ENCODE measurements at regions not wholly inside any gene's neighbourhood (a gene's known extent, or its start where the extent isn't known, plus 50 kb on each side); places are given as distances from the start of the nearest gene placed in this dataset.

DNA sequence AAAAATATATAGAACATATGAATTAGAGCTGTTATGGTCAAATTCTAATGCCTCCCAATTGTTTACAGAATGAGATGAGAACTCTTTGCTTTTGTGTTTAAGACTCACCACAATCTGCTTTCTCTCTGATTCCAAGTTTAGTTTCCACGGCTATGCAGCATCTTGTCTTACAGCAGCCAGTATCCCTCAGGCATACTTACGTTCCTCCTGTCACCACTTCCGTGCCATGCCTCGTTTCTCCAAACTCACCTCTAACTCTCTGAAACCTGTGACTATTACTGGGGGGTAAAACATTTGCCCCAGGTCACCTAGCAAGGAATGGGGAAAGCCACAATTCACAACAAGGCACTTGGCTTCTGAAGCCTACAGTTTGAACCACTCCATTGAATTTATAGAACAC, 192.8 kb upstream of the NRIP1 start:
- CTCF ChIA-PET: interaction anchor here (1.0 kb wide), 1 partner anchor 9 kb away, joined by 3 read pairs; no protein-coding TSS in a partner anchor
- H3K9me3 Mint-ChIP-seq (ENCODE audit: unreplicated experiment): peaks cover 7% of the 10 kb centered on the region
- TF ChIP-seq, protein P1, sequence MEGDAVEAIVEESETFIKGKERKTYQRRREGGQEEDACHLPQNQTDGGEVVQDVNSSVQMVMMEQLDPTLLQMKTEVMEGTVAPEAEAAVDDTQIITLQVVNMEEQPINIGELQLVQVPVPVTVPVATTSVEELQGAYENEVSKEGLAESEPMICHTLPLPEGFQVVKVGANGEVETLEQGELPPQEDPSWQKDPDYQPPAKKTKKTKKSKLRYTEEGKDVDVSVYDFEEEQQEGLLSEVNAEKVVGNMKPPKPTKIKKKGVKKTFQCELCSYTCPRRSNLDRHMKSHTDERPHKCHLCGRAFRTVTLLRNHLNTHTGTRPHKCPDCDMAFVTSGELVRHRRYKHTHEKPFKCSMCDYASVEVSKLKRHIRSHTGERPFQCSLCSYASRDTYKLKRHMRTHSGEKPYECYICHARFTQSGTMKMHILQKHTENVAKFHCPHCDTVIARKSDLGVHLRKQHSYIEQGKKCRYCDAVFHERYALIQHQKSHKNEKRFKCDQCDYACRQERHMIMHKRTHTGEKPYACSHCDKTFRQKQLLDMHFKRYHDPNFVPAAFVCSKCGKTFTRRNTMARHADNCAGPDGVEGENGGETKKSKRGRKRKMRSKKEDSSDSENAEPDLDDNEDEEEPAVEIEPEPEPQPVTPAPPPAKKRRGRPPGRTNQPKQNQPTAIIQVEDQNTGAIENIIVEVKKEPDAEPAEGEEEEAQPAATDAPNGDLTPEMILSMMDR (IDR thresholded peaks at IDR 0.05; ENCODE audit: unreplicated experiment): no peak

DNA sequence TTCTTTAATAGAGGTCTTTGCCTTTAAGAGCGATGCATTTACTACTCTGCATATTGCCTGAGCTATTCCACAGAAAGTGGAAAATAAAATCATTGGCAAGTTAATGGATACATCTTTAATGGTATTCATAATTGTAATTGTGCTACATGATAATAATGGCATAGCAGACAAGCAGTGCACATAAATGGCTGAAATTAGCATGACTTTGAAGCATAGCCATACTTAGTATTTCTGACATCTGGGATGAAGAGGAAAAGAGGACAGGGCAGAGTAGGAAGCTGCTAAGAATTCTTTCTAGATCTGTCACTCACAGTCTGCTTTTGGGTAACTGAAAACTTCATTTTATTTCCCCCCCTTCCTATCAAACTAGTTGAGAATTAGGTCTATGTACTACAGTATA, 195.0 kb upstream of the NRIP1 start:
- Mint-ChIP-seq H3K4me1 (ENCODE audit: insufficient read depth, unreplicated experiment) (no peaks in the 10 kb centered on the region), H3K27me3 (ENCODE audit: insufficient read depth, unreplicated experiment) (no peaks in the 10 kb centered on the region), H3K4me3 (ENCODE audit: unreplicated experiment) (no peak overlapping the region), H3K36me3 (ENCODE audit: insufficient read depth, unreplicated experiment) (no peaks in the 10 kb centered on the region), H3K9me3 (ENCODE audit: unreplicated experiment) (peaks cover 7% of the 10 kb centered on the region), H3K27ac (ENCODE audit: low read depth, unreplicated experiment) (no peak overlapping the region)
- BruUV-seq (replicated peaks): no TSS peak
- no peak for DNase-seq (ENCODE audit: unreplicated experiment)
- ChIA-PET CTCF (no interaction called here), POLR2A (no interaction called here)
- TF ChIP-seq, protein P1 (IDR thresholded peaks at IDR 0.05; ENCODE audit: unreplicated experiment): no peak
- intact Hi-C loops (cut with micrococcal nuclease): no loop called here

More for the DNA sequence above, 192.8 kb upstream of the NRIP1 start:
- intact Hi-C loops (cut with micrococcal nuclease): no loop called here
- no peaks in the 10 kb centered on the region for H3K27me3 Mint-ChIP-seq (ENCODE audit: insufficient read depth, unreplicated experiment)
- no peak overlapping the region for H3K27ac Mint-ChIP-seq (ENCODE audit: low read depth, unreplicated experiment)
- H3K4me3 Mint-ChIP-seq (ENCODE audit: unreplicated experiment): no peak overlapping the region
- DNase-seq (ENCODE audit: unreplicated experiment): no peak
- no peaks in the 10 kb centered on the region for H3K36me3 Mint-ChIP-seq (ENCODE audit: insufficient read depth, unreplicated experiment)
- H3K4me1 Mint-ChIP-seq (ENCODE audit: insufficient read depth, unreplicated experiment): no peaks in the 10 kb centered on the region
- POLR2A ChIA-PET: no interaction called here
- BruUV-seq (replicated peaks): no TSS peak

DNA sequence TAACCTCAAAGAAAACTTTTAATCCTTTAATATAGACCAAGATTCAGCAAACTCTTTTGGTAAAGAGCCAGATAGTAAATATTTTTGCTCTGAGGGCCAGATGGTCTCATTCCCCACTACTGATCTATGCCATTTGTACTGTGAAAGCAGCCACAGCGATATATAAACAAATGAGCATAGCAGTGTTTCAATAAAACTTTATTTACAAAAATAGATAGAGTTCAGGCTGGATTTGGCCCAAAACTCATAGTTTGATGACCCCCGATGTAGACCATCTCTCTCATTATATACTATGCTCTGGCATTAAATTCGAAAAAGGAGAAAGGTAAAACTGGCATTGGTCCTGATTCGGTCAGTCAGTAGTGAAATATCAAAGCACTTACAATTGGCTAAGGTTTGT, 195.8 kb upstream of the NRIP1 start:
- H3K27me3 Mint-ChIP-seq (ENCODE audit: insufficient read depth, unreplicated experiment): no peaks in the 10 kb centered on the region
- no peaks in the 10 kb centered on the region for H3K4me1 Mint-ChIP-seq (ENCODE audit: insufficient read depth, unreplicated experiment)
- no peaks in the 10 kb centered on the region for H3K36me3 Mint-ChIP-seq (ENCODE audit: insufficient read depth, unreplicated experiment)
- no peak overlapping the region for H3K27ac Mint-ChIP-seq (ENCODE audit: low read depth, unreplicated experiment)
- POLR2A ChIA-PET: no interaction called here
- no TSS peak for BruUV-seq (replicated peaks)
- no peak for DNase-seq (ENCODE audit: unreplicated experiment)
- H3K9me3 Mint-ChIP-seq (ENCODE audit: unreplicated experiment): peaks cover 7% of the 10 kb centered on the region
- CTCF ChIA-PET: no interaction called here
- no peak overlapping the region for H3K4me3 Mint-ChIP-seq (ENCODE audit: unreplicated experiment)
- intact Hi-C loops (cut with micrococcal nuclease): no loop called here
- TF ChIP-seq, protein P1 (IDR thresholded peaks at IDR 0.05; ENCODE audit: unreplicated experiment): no peak

DNA sequence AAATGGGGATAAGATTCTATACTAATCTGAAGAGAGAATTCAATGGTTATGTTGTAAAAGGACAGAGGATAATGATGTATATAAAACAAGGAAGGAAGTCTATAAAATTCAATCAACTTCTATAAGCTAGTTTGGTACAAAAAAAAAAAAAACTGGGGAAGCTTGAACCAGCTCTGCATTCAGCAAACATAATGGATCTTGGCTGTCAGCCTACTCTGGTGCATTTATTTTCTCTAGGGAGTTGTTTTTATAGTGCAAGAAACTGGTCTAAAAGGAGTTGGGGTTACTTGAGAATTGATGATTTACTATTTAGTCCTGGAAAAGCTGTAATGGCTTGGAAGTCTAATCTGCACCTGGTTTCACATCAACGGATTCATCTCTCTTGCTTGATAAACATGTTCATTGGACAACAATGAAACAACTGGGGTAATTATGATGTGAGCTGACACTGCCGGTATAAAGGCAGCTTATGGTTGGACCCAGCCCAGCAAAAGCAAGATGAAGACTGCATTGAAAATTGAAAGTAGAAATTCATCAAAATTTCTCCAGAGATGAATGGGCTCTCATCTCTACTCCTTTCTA, 199.4 kb upstream of the NRIP1 start:
- Mint-ChIP-seq H3K9me3 (ENCODE audit: unreplicated experiment) (peaks cover 7% of the 10 kb centered on the region), H3K36me3 (ENCODE audit: insufficient read depth, unreplicated experiment) (no peaks in the 10 kb centered on the region), H3K27me3 (ENCODE audit: insufficient read depth, unreplicated experiment) (no peaks in the 10 kb centered on the region), H3K27ac (ENCODE audit: low read depth, unreplicated experiment) (no peak overlapping the region), H3K4me1 (ENCODE audit: insufficient read depth, unreplicated experiment) (no peaks in the 10 kb centered on the region), H3K4me3 (ENCODE audit: unreplicated experiment) (no peak overlapping the region)
- intact Hi-C loops (cut with micrococcal nuclease): no loop called here
- CTCF ChIA-PET: interaction anchor here (0.6 kb wide), 1 partner anchor 191 kb away, joined by 4 read pairs; no protein-coding TSS in a partner anchor
- POLR2A ChIA-PET: interaction anchor here (0.6 kb wide), 1 partner anchor 345 kb away, joined by 3 read pairs; no protein-coding TSS in a partner anchor
- no TSS peak for BruUV-seq (replicated peaks)
- TF ChIP-seq, protein P1 (IDR thresholded peaks at IDR 0.05; ENCODE audit: unreplicated experiment): no peak
- DNase-seq (ENCODE audit: unreplicated experiment): no peak

Data from MCF 10A (cell line).